ENCODE measurements at regions not wholly inside any gene's neighbourhood (a gene's known extent, or its start where the extent isn't known, plus 50 kb on each side); places are given as distances from the start of the nearest gene placed in this dataset.

GRCh38 chr9:20264896-20265295 lies 357.4 kb downstream of the MLLT3 start (continued):
- TF ChIP-seq KAT7 (CRISPR knock-in tag; IDR thresholded peaks at IDR 0.05; ENCODE audit: borderline replicate concordance): no peak
- TF ChIP-seq, protein P1, sequence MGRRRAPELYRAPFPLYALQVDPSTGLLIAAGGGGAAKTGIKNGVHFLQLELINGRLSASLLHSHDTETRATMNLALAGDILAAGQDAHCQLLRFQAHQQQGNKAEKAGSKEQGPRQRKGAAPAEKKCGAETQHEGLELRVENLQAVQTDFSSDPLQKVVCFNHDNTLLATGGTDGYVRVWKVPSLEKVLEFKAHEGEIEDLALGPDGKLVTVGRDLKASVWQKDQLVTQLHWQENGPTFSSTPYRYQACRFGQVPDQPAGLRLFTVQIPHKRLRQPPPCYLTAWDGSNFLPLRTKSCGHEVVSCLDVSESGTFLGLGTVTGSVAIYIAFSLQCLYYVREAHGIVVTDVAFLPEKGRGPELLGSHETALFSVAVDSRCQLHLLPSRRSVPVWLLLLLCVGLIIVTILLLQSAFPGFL (CRISPR knock-in tag; IDR thresholded peaks at IDR 0.05; ENCODE audit: borderline replicate concordance): no peak
- no peak for TF ChIP-seq ZNF416 (CRISPR knock-in tag; IDR thresholded peaks at IDR 0.05)
- no peak for TF ChIP-seq ZNF232 (CRISPR knock-in tag; IDR thresholded peaks at IDR 0.05)

GRCh38 chr9:20262611-20263010 lies 359.7 kb downstream of the MLLT3 start:
- H3K4me3 Mint-ChIP-seq: no peak overlapping the region
- DNase-seq (ENCODE audit: low spot score) (no peak), ATAC-seq (no peak)
- peaks cover 27% of the 10 kb centered on the region for H3K36me3 Mint-ChIP-seq
- CTCF ChIA-PET: no interaction called here
- H3K9me3 Mint-ChIP-seq: peaks cover 35% of the 10 kb centered on the region
- no peaks in the 10 kb centered on the region for H3K4me1 Mint-ChIP-seq
- TF ChIP-seq ZNF423 (CRISPR knock-in tag; IDR thresholded peaks at IDR 0.05) (no peak), PRRX2 (CRISPR knock-in tag; IDR thresholded peaks at IDR 0.05) (no peak), ZNF317 (CRISPR knock-in tag; IDR thresholded peaks at IDR 0.05; ENCODE audit: borderline replicate concordance, low read depth) (no peak), NFYB (CRISPR knock-in tag; conservative IDR thresholded peaks at IDR 0.05; ENCODE audit: low read depth) (no peak), SOX15 (CRISPR knock-in tag; IDR thresholded peaks at IDR 0.05) (no peak), TCF7 (CRISPR knock-in tag; IDR thresholded peaks at IDR 0.05; ENCODE audit: low read depth) (no peak), FOXP1 (CRISPR knock-in tag; IDR thresholded peaks at IDR 0.05; ENCODE audit: borderline replicate concordance) (no peak), USF2 (CRISPR knock-in tag; IDR thresholded peaks at IDR 0.05) (no peak), CREM (CRISPR knock-in tag; IDR thresholded peaks at IDR 0.05) (no peak), NFATC4 (CRISPR knock-in tag; IDR thresholded peaks at IDR 0.05) (no peak), IRF2 (CRISPR knock-in tag; IDR thresholded peaks at IDR 0.05; ENCODE audit: borderline replicate concordance, low read depth) (no peak), AFF4 (CRISPR knock-in tag; IDR thresholded peaks at IDR 0.05; ENCODE audit: borderline replicate concordance) (no peak)
- TF ChIP-seq, protein P2, sequence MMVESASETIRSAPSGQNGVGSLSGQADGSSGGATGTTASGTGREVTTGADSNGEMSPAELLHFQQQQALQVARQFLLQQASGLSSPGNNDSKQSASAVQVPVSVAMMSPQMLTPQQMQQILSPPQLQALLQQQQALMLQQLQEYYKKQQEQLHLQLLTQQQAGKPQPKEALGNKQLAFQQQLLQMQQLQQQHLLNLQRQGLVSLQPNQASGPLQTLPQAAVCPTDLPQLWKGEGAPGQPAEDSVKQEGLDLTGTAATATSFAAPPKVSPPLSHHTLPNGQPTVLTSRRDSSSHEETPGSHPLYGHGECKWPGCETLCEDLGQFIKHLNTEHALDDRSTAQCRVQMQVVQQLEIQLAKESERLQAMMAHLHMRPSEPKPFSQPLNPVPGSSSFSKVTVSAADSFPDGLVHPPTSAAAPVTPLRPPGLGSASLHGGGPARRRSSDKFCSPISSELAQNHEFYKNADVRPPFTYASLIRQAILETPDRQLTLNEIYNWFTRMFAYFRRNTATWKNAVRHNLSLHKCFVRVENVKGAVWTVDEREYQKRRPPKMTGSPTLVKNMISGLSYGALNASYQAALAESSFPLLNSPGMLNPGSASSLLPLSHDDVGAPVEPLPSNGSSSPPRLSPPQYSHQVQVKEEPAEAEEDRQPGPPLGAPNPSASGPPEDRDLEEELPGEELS (CRISPR knock-in tag; IDR thresholded peaks at IDR 0.05): no peak
- TF ChIP-seq, protein P3, sequence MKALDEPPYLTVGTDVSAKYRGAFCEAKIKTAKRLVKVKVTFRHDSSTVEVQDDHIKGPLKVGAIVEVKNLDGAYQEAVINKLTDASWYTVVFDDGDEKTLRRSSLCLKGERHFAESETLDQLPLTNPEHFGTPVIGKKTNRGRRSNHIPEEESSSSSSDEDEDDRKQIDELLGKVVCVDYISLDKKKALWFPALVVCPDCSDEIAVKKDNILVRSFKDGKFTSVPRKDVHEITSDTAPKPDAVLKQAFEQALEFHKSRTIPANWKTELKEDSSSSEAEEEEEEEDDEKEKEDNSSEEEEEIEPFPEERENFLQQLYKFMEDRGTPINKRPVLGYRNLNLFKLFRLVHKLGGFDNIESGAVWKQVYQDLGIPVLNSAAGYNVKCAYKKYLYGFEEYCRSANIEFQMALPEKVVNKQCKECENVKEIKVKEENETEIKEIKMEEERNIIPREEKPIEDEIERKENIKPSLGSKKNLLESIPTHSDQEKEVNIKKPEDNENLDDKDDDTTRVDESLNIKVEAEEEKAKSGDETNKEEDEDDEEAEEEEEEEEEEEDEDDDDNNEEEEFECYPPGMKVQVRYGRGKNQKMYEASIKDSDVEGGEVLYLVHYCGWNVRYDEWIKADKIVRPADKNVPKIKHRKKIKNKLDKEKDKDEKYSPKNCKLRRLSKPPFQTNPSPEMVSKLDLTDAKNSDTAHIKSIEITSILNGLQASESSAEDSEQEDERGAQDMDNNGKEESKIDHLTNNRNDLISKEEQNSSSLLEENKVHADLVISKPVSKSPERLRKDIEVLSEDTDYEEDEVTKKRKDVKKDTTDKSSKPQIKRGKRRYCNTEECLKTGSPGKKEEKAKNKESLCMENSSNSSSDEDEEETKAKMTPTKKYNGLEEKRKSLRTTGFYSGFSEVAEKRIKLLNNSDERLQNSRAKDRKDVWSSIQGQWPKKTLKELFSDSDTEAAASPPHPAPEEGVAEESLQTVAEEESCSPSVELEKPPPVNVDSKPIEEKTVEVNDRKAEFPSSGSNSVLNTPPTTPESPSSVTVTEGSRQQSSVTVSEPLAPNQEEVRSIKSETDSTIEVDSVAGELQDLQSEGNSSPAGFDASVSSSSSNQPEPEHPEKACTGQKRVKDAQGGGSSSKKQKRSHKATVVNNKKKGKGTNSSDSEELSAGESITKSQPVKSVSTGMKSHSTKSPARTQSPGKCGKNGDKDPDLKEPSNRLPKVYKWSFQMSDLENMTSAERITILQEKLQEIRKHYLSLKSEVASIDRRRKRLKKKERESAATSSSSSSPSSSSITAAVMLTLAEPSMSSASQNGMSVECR (CRISPR knock-in tag; IDR thresholded peaks at IDR 0.05; ENCODE audit: borderline replicate concordance): no peak
- TF ChIP-seq, protein P4, sequence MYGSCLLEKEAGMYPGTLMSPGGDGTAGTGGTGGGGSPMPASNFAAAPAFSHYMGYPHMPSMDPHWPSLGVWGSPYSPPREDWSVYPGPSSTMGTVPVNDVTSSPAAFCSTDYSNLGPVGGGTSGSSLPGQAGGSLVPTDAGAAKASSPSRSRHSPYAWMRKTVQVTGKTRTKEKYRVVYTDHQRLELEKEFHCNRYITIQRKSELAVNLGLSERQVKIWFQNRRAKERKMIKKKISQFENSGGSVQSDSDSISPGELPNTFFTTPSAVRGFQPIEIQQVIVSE (CRISPR knock-in tag; IDR thresholded peaks at IDR 0.05; ENCODE audit: borderline replicate concordance): no peak
- TF ChIP-seq, protein P5, sequence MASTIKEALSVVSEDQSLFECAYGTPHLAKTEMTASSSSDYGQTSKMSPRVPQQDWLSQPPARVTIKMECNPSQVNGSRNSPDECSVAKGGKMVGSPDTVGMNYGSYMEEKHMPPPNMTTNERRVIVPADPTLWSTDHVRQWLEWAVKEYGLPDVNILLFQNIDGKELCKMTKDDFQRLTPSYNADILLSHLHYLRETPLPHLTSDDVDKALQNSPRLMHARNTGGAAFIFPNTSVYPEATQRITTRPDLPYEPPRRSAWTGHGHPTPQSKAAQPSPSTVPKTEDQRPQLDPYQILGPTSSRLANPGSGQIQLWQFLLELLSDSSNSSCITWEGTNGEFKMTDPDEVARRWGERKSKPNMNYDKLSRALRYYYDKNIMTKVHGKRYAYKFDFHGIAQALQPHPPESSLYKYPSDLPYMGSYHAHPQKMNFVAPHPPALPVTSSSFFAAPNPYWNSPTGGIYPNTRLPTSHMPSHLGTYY (CRISPR knock-in tag; IDR thresholded peaks at IDR 0.05): no peak
- no peak overlapping the region for H3K27ac Mint-ChIP-seq
- POLR2A ChIA-PET: no interaction called here
- peaks cover 6% of the 10 kb centered on the region for H3K27me3 Mint-ChIP-seq (ENCODE audit: low read depth)
